H1 (cell line): ENCODE measurements at regions not wholly inside any gene's neighbourhood (a gene's known extent, or its start where the extent isn't known, plus 50 kb on each side); places are given as distances from the start of the nearest gene placed in this dataset.

ENCODE experiments used
- FOSL1 ChIP-seq: IDR thresholded peaks from 2 replicates; pipeline ENCODE4 v1.6.1; 2011; ENCODE audit warnings: mild to moderate bottlenecking, low read depth, low read length, moderate library complexity; ENCODE audit not compliant: insufficient read depth
- JUND ChIP-seq: IDR thresholded peaks from 2 replicates; pipeline ENCODE4 v1.6.1; 2011; ENCODE audit warnings: mild to moderate bottlenecking, improper control_type of control experiment, low read length

DNA sequence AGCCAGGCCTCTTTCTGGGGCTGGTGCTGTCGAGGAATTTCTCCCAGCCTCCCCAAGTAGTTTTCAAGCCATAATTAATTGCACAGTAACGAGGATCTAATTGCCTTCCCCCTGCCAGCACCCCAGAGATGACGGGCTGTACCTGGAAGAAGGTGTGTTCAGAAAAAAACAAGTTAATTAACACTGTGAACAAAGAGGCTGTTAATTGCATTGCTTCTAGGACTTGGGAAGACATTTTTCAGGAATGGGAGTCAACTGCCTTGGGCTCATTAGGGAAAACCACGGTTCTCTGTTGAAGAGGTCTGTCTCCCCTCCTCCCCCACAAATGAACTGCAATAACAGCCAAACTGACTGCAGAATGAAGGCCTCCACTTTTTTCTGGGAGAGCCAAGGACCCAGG is 176.7 kb downstream of the CCT6B start (continued):
- TF ChIP-seq FOSL1, result no peak
- TF ChIP-seq JUND, result no peak
